Glutamatergic neuron (in vitro differentiated cells): ENCODE measurements at regions not wholly inside any gene's neighbourhood (a gene's known extent, or its start where the extent isn't known, plus 50 kb on each side); places are given as distances from the start of the nearest gene placed in this dataset.
A peak's percentile ranks its signal among the peaks of the same experiment; 100 is the strongest.

Experiments used
- DNase-seq: peaks from one replicate; pipeline ENCODE4 v3.0.0; 2022
- H3K27ac Mint-ChIP-seq: one replicate; pipeline ENCODE4 v1.8.0; 2020; ENCODE audit warnings: mild to moderate bottlenecking, mixed read lengths, inconsistent platforms; ENCODE audit not compliant: unreplicated experiment
- H3K27me3 Mint-ChIP-seq: one replicate; pipeline ENCODE4 v1.8.0; 2020; ENCODE audit warnings: mild to moderate bottlenecking, moderate library complexity, mixed read lengths, inconsistent platforms; ENCODE audit not compliant: unreplicated experiment
- H3K36me3 Mint-ChIP-seq: one replicate; pipeline ENCODE4 v1.8.0; 2020; ENCODE audit warnings: mild to moderate bottlenecking, mixed read lengths, inconsistent platforms; ENCODE audit not compliant: unreplicated experiment
- H3K4me1 Mint-ChIP-seq: one replicate; pipeline ENCODE4 v1.8.0; 2020; ENCODE audit warnings: mild to moderate bottlenecking, low read depth, mixed read lengths, inconsistent platforms; ENCODE audit not compliant: unreplicated experiment
- H3K4me3 Mint-ChIP-seq: one replicate; pipeline ENCODE4 v1.8.0; 2020; ENCODE audit warnings: mild to moderate bottlenecking, mixed read lengths, inconsistent platforms; ENCODE audit not compliant: unreplicated experiment
- H3K9me3 Mint-ChIP-seq: one replicate; pipeline ENCODE4 v1.8.0; 2020; ENCODE audit warnings: mild to moderate bottlenecking, moderate library complexity, mixed read lengths, inconsistent platforms; ENCODE audit not compliant: unreplicated experiment
- TF ChIP-seq, protein P1 (sequence below): fragments of 200-600 bp; sonication (generic); IDR thresholded peaks from one replicate; pipeline ENCODE4 v1.5.0; 2021; ENCODE audit not compliant: partially characterized antibody, unreplicated experiment

DNA sequence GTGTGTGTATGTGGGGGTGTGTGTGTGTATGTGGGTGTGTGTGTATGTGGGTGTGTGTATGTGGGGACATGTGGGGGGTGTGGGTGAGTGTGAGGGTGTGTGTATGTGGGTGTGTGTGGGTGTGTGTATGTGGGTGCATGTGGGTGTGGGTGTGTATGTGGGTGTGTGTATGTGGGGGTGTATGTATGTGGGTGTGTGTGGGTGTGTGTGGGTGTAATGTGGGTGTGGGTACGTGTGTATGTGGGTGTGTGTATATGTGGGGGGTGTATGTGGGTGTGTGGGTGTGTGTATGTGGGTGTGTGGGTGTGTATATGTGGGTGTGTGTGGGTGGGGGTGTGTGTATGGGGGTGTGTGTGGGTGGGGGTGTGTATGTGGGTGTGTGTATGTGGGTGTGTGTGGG, 106.7 kb downstream of the SPATA19 start:
- Mint-ChIP-seq H3K27me3 (no peaks in the 10 kb centered on the region), H3K36me3 (peaks cover 7% of the 10 kb centered on the region), H3K4me3 (no peak overlapping the region), H3K4me1 (peaks cover 2% of the 10 kb centered on the region), H3K27ac (no peak overlapping the region), H3K9me3 (peaks cover 2% of the 10 kb centered on the region)
- DNase-seq = no peak
- TF ChIP-seq, protein P1, sequence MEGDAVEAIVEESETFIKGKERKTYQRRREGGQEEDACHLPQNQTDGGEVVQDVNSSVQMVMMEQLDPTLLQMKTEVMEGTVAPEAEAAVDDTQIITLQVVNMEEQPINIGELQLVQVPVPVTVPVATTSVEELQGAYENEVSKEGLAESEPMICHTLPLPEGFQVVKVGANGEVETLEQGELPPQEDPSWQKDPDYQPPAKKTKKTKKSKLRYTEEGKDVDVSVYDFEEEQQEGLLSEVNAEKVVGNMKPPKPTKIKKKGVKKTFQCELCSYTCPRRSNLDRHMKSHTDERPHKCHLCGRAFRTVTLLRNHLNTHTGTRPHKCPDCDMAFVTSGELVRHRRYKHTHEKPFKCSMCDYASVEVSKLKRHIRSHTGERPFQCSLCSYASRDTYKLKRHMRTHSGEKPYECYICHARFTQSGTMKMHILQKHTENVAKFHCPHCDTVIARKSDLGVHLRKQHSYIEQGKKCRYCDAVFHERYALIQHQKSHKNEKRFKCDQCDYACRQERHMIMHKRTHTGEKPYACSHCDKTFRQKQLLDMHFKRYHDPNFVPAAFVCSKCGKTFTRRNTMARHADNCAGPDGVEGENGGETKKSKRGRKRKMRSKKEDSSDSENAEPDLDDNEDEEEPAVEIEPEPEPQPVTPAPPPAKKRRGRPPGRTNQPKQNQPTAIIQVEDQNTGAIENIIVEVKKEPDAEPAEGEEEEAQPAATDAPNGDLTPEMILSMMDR = no peak

DNA sequence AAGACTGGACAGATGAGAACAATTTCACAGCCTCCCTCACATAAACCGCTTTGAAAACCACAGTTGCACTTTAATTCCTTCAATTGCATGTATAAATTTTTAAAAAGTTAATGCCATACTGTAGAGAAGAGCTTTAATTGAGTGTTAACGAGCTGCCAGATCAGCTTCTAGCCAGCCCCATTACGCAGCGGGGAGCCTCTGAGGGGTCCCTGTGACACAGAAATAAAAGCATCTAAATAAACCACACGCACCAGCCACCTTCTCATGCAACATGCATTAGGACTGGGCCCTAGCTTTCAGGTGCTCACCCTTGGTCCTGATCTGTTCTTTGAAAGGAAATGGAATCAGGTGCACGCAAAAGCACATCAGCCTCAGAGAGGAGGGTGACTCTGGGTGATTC, 111.7 kb downstream of the SPATA19 start:
- no peaks in the 10 kb centered on the region for H3K27me3 Mint-ChIP-seq
- H3K36me3 Mint-ChIP-seq = peaks cover 7% of the 10 kb centered on the region
- DNase-seq = no peak
- no peak overlapping the region for H3K4me3 Mint-ChIP-seq
- H3K4me1 Mint-ChIP-seq = peaks cover 10% of the 10 kb centered on the region
- H3K9me3 Mint-ChIP-seq = peaks cover 2% of the 10 kb centered on the region
- TF ChIP-seq, protein P1 = no peak
- no peak overlapping the region for H3K27ac Mint-ChIP-seq

GRCh38 chr11:133732109-133732674, 113.1 kb downstream of the SPATA19 start:
- H3K27me3 Mint-ChIP-seq = no peaks in the 10 kb centered on the region
- DNase-seq = no peak
- H3K4me3 Mint-ChIP-seq = no peak overlapping the region
- H3K4me1 Mint-ChIP-seq = peaks cover 11% of the 10 kb centered on the region
- H3K27ac Mint-ChIP-seq = no peak overlapping the region
- H3K9me3 Mint-ChIP-seq = peaks cover 5% of the 10 kb centered on the region
- TF ChIP-seq, protein P1 = no peak
- H3K36me3 Mint-ChIP-seq = peaks cover 8% of the 10 kb centered on the region

DNA sequence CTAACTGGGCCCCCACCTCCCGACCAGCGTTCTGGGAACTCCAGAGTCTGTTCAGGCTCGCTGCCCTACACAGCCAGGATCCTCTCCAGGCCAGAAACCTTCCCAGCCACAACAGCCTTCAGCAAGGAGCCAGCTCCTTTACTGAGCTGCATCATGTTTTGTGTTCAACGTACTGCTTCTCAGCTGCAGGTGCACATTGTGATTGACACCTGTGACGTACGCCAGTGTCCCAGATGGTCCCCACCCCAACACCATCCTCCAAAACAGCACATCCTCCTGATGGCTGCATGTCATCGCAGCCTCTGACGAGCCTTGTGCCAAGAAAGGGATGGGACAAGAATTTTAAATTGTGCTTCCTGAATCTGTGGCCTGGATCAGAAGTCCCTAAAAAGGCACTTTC, 117.5 kb downstream of the SPATA19 start:
- TF ChIP-seq, protein P1 = no peak
- Mint-ChIP-seq H3K27ac (peak overlapping the region; percentile 34), H3K36me3 (peaks cover 5% of the 10 kb centered on the region), H3K4me1 (peaks cover 33% of the 10 kb centered on the region), H3K27me3 (peaks cover 8% of the 10 kb centered on the region), H3K4me3 (no peak overlapping the region), H3K9me3 (peaks cover 16% of the 10 kb centered on the region)
- DNase-seq = no peak

- H3K27me3 Mint-ChIP-seq = peaks cover 8% of the 10 kb centered on the region
- DNase-seq = no peak
- TF ChIP-seq, protein P1 = no peak
- peaks cover 30% of the 10 kb centered on the region for H3K4me1 Mint-ChIP-seq
- H3K27ac Mint-ChIP-seq = peak overlapping the region; percentile 89
- peak overlapping the region; percentile 53 for H3K4me3 Mint-ChIP-seq
- H3K9me3 Mint-ChIP-seq = peaks cover 18% of the 10 kb centered on the region
- H3K36me3 Mint-ChIP-seq = peaks cover 5% of the 10 kb centered on the region
Observed at GRCh38 chr11:133726542-133726941, 118.8 kb downstream of the SPATA19 start.
